Activated naive CD4-positive, alpha-beta T cell treated with anti-CD3 and anti-CD28 coated beads, Interleukin-2, amount 50 U/mL, for 72 hours (primary cell): ENCODE measurements at regions not wholly inside any gene's neighbourhood (a gene's known extent, or its start where the extent isn't known, plus 50 kb on each side); places are given as distances from the start of the nearest gene placed in this dataset.

ENCODE experiments used
- ATAC-seq, 2 donors: fragments of 150-1000 bp; cut with Tn5 transposase; 2 replicates each; pipeline ENCODE4 v1.10.0; 2021; ENCODE audit warnings: mild to moderate bottlenecking in 2 of 2, moderate library complexity in 2 of 2
- DNase-seq, 2 donors: peaks; one replicate each; pipeline ENCODE4 v3.0.0; 2021 to 2022; ENCODE audit warnings: low spot score in 2 of 2
- H3K27ac Mint-ChIP-seq, 2 donors: one replicate each; pipeline ENCODE4 v1.8.0; 2022; ENCODE audit warnings: mild to moderate bottlenecking in 2 of 2, mixed read lengths in 2 of 2
- H3K36me3 Mint-ChIP-seq, 2 donors: one replicate each; pipeline ENCODE4 v1.8.0; 2022; ENCODE audit warnings: mixed read lengths in 2 of 2
- H3K9me3 Mint-ChIP-seq, 2 donors: one replicate each; pipeline ENCODE4 v1.8.0; 2022; ENCODE audit warnings: mixed read lengths in 2 of 2

DNA sequence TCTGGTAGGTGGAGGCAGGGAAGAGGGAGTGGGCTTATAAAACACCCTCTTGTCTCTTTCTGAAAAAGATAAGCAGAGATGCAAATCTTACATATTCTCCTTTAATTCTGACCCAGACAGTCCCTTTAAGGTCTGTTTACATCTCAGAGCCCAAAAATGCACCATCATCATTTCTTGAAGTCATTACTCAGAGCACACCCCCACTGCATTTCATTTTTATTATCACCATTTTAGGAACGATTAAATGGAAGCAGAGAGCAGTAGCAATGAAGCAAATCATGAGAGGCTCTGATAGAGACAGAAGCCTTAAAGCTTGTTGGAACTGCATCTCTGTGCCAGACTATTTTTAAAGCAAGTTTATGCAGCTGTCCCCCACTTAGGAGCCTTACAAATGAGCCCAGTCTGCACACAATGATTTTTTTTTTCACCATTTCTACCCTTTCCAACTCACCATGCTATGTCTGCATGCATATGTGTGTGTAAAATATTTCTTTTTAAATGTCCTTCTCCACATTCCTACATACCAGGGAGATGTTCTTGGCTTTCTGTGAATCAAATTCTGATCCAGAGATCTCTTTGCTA, 311.0 kb downstream of the GRIN2B start:
- ATAC-seq (no peak), DNase-seq (no peak)
- Mint-ChIP-seq H3K36me3 (no peaks in the 10 kb centered on the region), H3K27ac (no peak overlapping the region), H3K9me3 (peaks cover 7 to 10% of the 10 kb centered on the region in 2 donors)

GRCh38 chr12:13668880-13669279, 312.5 kb downstream of the GRIN2B start:
- Mint-ChIP-seq H3K9me3 (peaks cover 7 to 10% of the 10 kb centered on the region in 2 donors), H3K36me3 (no peaks in the 10 kb centered on the region), H3K27ac (no peak overlapping the region)
- ATAC-seq (no peak), DNase-seq (no peak)

DNA sequence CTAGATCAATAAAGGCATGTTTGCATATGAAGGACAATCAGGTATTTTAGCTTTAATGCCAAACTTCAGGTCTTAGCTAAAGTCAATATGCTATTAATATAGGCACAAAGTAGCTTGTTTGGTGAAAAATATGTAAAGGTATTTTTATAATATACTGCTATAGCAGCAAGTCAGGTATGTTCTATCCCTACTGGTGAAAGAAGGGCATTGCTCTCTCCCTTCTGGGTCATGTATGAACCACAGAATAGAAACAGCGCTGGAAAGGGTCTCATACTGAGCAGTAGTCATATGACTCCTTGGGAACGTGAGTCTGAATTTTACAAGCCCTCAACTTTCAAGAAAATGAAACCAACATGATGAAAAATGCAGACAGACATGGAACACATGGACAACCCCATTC, 314.6 kb downstream of the GRIN2B start:
- ATAC-seq (no peak), DNase-seq (no peak)
- H3K27ac Mint-ChIP-seq: no peak overlapping the region
- no peaks in the 10 kb centered on the region for H3K36me3 Mint-ChIP-seq
- no peaks in the 10 kb centered on the region for H3K9me3 Mint-ChIP-seq

GRCh38 chr12:13661005-13661887, 320.2 kb downstream of the GRIN2B start:
- ATAC-seq (no peak), DNase-seq (peak in 1 of 2 donors; percentile 10)
- H3K36me3 Mint-ChIP-seq: no peaks in the 10 kb centered on the region
- H3K27ac Mint-ChIP-seq: no peak overlapping the region
- H3K9me3 Mint-ChIP-seq: no peaks in the 10 kb centered on the region

DNA sequence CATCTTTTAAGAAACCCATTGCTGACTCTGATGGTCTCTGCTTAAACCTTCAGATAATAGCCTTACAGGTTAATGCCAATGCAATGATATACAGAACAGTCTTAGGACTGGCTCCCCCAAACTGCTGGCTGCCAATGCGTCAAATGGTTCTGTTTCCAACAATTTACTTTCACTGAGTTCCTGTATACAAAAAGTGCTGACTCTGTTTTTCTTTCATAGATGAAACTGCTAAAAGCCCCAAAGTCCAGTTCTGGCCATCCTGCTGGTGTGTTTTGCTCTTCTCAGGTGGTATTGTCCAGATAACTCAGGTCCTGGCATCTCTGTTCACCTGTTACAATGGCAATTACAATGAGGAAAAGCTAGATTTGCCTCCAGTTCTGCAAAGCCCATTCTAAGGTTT, 326.9 kb downstream of the GRIN2B start:
- ATAC-seq (no peak), DNase-seq (no peak)
- Mint-ChIP-seq H3K36me3 (no peaks in the 10 kb centered on the region), H3K9me3 (peaks cover 0 to 4% of the 10 kb centered on the region in 2 donors), H3K27ac (no peak overlapping the region)

DNA sequence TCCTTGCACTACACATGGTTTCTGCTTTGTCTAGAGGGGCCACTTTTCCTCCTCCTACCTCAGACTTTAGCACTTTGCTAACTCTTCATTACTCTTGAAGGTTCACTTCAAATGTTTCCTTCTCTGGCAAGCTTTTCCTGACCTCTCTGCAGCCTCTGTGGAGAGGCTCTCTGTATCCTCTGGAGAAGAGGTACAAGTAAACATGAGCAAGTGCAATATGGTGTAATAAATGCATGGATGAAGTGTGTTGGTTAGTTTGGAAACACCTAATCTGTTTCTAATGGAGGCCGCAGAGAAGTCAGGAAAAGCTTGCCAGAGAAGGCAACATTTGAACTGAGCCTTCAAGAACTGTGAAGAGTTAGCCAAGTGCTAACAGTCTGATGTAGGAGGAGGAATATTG, 329.3 kb downstream of the GRIN2B start:
- H3K9me3 Mint-ChIP-seq: peaks cover 0 to 4% of the 10 kb centered on the region in 2 donors
- no peaks in the 10 kb centered on the region for H3K36me3 Mint-ChIP-seq
- DNase-seq: no peak
- ATAC-seq: no peak
- H3K27ac Mint-ChIP-seq: no peak overlapping the region

GRCh38 chr12:13635709-13636108, 345.7 kb downstream of the GRIN2B start:
- Mint-ChIP-seq H3K27ac (no peak overlapping the region), H3K9me3 (peaks cover 0 to 3% of the 10 kb centered on the region in 2 donors), H3K36me3 (no peaks in the 10 kb centered on the region)
- ATAC-seq: no peak
- DNase-seq: no peak

GRCh38 chr12:13631873-13632272, 349.5 kb downstream of the GRIN2B start:
- Mint-ChIP-seq H3K9me3 (peaks cover 0 to 3% of the 10 kb centered on the region in 2 donors), H3K27ac (no peak overlapping the region), H3K36me3 (no peaks in the 10 kb centered on the region)
- no peak for ATAC-seq
- no peak for DNase-seq

DNA sequence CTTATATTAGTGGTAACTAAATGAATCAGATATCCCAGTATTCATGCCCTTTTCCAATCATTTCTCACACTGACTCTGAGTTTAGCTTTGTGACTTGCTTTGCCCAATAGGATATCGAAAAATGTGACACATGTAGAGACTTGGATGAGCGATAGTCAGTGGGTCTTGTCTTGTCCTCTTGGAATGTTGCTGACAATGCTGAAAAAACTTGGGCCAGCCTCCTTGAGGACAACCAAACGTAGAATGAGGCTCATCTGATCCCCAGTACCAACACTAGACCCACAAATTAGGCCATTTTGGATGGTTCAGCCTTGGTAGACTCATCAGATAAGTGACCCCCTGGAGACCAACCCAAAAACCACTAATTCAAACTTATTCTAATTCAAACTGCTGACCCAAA, 351.0 kb downstream of the GRIN2B start:
- DNase-seq (no peak), ATAC-seq (no peak)
- Mint-ChIP-seq H3K9me3 (no peaks in the 10 kb centered on the region), H3K27ac (no peak overlapping the region), H3K36me3 (no peaks in the 10 kb centered on the region)

- Mint-ChIP-seq H3K9me3 (no peaks in the 10 kb centered on the region), H3K36me3 (no peaks in the 10 kb centered on the region), H3K27ac (no peak overlapping the region)
- DNase-seq (no peak), ATAC-seq (no peak)
Measured at GRCh38 chr12:13628067-13628466, 353.3 kb downstream of the GRIN2B start.

- no peaks in the 10 kb centered on the region for H3K9me3 Mint-ChIP-seq
- no peaks in the 10 kb centered on the region for H3K36me3 Mint-ChIP-seq
- no peak overlapping the region for H3K27ac Mint-ChIP-seq
- DNase-seq: no peak
- ATAC-seq: no peak
Measured at GRCh38 chr12:13627536-13627935, 353.9 kb downstream of the GRIN2B start.

GRCh38 chr12:13613297-13613696, 368.1 kb downstream of the GRIN2B start:
- Mint-ChIP-seq H3K27ac (no peak overlapping the region), H3K9me3 (peaks cover 4% of the 10 kb centered on the region in 2 donors), H3K36me3 (no peaks in the 10 kb centered on the region)
- DNase-seq: no peak
- no peak for ATAC-seq

DNA sequence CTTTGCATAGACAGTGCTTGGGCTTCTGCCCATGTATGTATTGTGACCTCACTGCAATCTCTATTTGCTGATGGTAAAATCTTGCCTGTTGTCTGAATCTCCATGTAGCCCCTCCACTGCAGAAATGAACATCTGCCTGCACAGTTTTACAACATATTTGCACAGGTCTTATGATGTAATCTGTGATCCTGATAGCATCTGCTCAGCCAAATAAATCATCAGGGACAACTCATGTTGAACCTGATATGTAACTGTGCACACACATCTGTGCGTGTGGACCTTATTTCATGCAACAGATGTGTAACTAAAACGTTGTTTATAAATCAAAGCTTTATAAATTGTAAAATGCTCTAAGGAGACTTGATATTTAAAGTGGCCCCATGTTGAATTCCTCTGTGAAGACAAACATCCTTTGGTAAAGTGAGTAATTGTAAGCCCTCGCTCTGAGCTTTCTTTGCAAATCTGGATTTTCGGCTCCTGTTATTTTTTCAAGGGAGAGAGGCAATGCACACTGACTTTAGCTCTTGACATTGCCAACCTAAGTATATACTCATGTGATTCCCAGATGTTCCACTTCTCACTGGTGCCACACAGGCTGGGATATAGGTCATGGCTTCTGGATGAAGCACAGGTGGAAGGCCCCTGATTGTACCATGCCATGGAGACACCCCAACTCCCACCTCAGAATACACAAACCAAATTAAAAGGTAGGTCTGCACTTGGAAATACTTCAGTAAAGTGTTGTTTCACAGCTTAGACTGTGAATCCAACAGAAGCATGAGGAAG, 371.3 kb downstream of the GRIN2B start:
- Mint-ChIP-seq H3K36me3 (no peaks in the 10 kb centered on the region), H3K27ac (no peak overlapping the region), H3K9me3 (no peaks in the 10 kb centered on the region)
- no peak for DNase-seq
- no peak for ATAC-seq

GRCh38 chr12:13606290-13606689, 375.1 kb downstream of the GRIN2B start:
- no peak for ATAC-seq
- no peak for DNase-seq
- Mint-ChIP-seq H3K9me3 (no peaks in the 10 kb centered on the region), H3K27ac (no peak overlapping the region), H3K36me3 (no peaks in the 10 kb centered on the region)

- H3K27ac Mint-ChIP-seq: no peak overlapping the region
- DNase-seq: no peak
- no peak for ATAC-seq
Measured at GRCh38 chr12:13603953-13604352, 377.4 kb downstream of the GRIN2B start.

DNA sequence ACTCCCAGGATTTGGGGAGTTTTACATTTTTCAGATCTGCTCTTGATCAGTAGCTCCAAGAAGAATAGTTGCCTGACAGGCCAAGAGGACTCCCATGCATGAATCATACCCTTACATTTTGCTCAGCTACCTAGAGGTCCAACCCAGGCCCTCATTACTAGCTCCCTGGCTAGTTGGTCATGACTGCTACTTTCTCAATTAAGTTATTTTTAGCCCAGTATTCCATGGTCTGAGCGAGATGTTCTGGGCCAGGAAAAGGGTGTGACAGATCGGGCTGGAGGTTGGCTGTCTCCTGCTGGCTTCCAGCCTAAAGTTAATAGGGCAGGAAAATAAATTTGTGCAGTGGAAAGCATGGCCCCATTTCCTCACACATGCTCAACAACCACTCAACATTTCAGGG, 379.2 kb downstream of the GRIN2B start:
- DNase-seq (no peak), ATAC-seq (no peak)
- Mint-ChIP-seq H3K36me3 (no peaks in the 10 kb centered on the region), H3K9me3 (no peaks in the 10 kb centered on the region), H3K27ac (no peak overlapping the region)

More at GRCh38 chr12:13603953-13604352, 377.4 kb downstream of the GRIN2B start:
- Mint-ChIP-seq H3K9me3 (no peaks in the 10 kb centered on the region), H3K36me3 (no peaks in the 10 kb centered on the region)

DNA sequence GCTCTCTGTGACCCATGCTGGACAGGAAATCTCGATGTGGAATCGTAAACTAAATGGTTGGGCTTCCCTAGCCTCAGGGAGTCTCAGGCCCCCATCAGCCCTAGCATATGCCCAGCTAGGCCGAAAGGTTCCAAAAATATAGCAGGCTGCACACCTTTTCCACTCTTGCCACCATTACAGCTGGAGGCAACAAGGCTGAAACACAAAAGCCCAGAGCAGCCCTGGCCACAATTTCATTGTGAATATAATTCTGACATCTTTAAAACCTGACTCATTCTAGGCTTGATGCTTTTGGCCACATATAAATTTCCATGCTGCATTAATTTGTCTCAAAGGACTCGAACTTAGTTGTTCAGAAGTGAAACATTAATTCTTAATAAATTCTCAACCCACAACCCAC, 382.2 kb downstream of the GRIN2B start:
- Mint-ChIP-seq H3K9me3 (no peaks in the 10 kb centered on the region), H3K36me3 (no peaks in the 10 kb centered on the region), H3K27ac (no peak overlapping the region)
- DNase-seq (no peak), ATAC-seq (no peak)
